Activated CD4-positive, alpha-beta memory T cell treated with anti-CD3 and anti-CD28 coated beads, Interleukin-2, amount 10 ng/mL, durations not matched to agents 7 days and 5 days (primary cell): ENCODE measurements at regions not wholly inside any gene's neighbourhood (a gene's known extent, or its start where the extent isn't known, plus 50 kb on each side); places are given as distances from the start of the nearest gene placed in this dataset.

Experiments
- CTCF ChIA-PET: fragments of 350-600 bp; sonication (Branson Sonifier 250); formaldehyde crosslinking; loops from one replicate; lab custom pipeline; 2021; ENCODE audit warnings: antibody characterized with exemption, inconsistent platforms; lab: Charles Lee
- POLR2A ChIA-PET: fragments of 350-600 bp; sonication (Branson Sonifier 250); formaldehyde crosslinking; loops from one replicate; lab custom pipeline; 2021; ENCODE audit warnings: antibody characterized with exemption; lab: Charles Lee
- DNase-seq: peaks from one replicate; pipeline ENCODE4 v3.0.0-alpha.2; 2020
- H3K27ac Mint-ChIP-seq: one replicate; pipeline ENCODE4 v1.8.0; 2021; ENCODE audit warnings: mild to moderate bottlenecking, mixed read lengths
- H3K27me3 Mint-ChIP-seq: one replicate; pipeline ENCODE4 v1.8.0; 2021; ENCODE audit warnings: mixed read lengths
- H3K36me3 Mint-ChIP-seq: one replicate; pipeline ENCODE4 v1.8.0; 2021; ENCODE audit warnings: low read depth, mixed read lengths
- H3K4me1 Mint-ChIP-seq: one replicate; pipeline ENCODE4 v1.8.0; 2021; ENCODE audit warnings: mixed read lengths
- H3K4me3 Mint-ChIP-seq: one replicate; pipeline ENCODE4 v1.8.0; 2021; ENCODE audit warnings: mild to moderate bottlenecking, mixed read lengths
- H3K9me3 Mint-ChIP-seq: one replicate; pipeline ENCODE4 v1.8.0; 2021; ENCODE audit warnings: mixed read lengths

DNA sequence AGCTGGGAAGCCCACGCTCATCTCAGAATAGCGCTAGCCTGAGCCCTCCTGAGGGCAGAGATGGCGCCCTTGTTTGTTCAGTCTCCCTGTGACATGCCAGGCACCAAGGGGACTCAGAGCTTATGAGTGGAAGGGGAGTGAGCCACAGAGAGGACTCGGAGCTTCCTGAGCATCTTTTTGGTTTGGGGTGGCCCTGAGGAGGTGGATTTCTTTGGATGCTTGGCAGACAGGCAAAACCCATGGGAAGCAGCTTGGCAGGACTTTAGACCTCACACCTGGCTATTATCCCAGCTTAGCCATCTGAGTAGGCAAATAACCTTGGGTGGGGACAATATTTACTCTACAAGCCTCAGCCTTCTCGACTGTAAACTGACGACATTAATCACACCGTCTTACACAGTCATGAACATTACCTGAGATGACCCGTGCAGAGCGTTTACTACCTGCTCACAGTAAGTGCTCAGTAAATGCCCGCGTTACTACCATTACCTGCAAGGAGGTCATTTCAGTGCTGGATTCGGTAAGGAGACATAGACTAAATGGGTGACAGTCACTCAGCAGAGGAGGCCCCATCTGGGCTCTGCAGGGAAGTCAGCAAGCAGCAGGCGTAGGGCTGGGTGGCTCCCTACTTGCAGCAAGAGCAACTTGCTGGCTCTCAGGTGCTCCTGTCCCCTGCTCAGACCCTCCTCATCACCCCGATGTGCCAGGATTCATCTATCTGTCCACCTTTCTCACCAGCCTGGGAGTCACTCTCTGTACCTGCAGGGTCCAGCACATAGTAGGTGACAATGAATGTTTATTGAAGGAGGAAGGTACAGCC lies 54.9 kb downstream of the KLHDC7A start:
- CTCF ChIA-PET = no interaction called here
- POLR2A ChIA-PET = no interaction called here
- Mint-ChIP-seq H3K36me3 (no peaks in the 10 kb centered on the region), H3K4me1 (no peaks in the 10 kb centered on the region), H3K4me3 (no peak overlapping the region), H3K9me3 (no peaks in the 10 kb centered on the region), H3K27me3 (peaks cover 4% of the 10 kb centered on the region), H3K27ac (no peak overlapping the region)
- DNase-seq = no peak

DNA sequence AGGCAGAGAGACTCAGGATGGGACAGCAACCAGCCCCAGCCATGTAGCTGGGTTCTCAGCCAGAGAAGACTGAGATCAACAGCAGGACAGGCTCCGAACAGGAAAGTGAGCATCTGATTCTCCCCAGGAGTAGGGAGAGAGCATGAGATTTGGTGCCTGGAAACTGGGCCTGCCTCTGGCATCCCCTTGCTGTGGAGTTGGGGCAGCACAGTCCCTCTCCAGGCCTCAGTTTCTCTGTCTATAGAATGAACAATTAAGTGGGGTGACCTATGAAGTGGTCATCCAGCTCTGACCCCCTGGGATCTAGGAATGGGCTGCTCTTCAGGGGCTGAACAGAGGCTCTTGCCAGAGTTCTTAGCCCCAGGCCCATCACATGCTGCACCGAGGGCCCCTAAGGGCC lies 55.6 kb downstream of the KLHDC7A start:
- Mint-ChIP-seq H3K27me3 (no peaks in the 10 kb centered on the region), H3K27ac (no peak overlapping the region), H3K36me3 (no peaks in the 10 kb centered on the region), H3K4me3 (no peak overlapping the region), H3K4me1 (no peaks in the 10 kb centered on the region), H3K9me3 (no peaks in the 10 kb centered on the region)
- no peak for DNase-seq
- ChIA-PET CTCF (no interaction called here), POLR2A (no interaction called here)

DNA sequence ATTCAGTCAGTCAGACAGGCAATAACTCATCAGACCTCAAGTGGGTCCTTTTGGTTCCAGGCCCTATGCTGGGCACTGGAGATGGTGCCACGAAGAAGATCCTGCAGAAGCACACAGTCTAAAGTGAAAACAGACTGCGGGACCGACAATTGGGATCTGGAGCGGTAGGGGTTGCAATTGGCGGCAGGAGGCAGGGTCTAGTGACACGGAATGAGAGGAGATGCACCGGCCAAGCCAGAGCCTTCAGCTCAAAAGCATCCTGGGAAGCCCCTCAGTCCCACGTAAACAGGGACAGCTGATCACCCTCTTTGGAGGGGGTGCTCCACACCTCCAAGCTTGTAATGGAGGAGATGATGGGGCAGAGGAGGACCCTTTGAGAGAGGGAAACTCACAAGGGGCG lies 56.2 kb downstream of the KLHDC7A start:
- H3K4me3 Mint-ChIP-seq = no peak overlapping the region
- no peaks in the 10 kb centered on the region for H3K9me3 Mint-ChIP-seq
- CTCF ChIA-PET = no interaction called here
- POLR2A ChIA-PET = no interaction called here
- no peak overlapping the region for H3K27ac Mint-ChIP-seq
- H3K27me3 Mint-ChIP-seq = peaks cover 2% of the 10 kb centered on the region
- DNase-seq = no peak
- no peaks in the 10 kb centered on the region for H3K4me1 Mint-ChIP-seq
- H3K36me3 Mint-ChIP-seq = no peaks in the 10 kb centered on the region

DNA sequence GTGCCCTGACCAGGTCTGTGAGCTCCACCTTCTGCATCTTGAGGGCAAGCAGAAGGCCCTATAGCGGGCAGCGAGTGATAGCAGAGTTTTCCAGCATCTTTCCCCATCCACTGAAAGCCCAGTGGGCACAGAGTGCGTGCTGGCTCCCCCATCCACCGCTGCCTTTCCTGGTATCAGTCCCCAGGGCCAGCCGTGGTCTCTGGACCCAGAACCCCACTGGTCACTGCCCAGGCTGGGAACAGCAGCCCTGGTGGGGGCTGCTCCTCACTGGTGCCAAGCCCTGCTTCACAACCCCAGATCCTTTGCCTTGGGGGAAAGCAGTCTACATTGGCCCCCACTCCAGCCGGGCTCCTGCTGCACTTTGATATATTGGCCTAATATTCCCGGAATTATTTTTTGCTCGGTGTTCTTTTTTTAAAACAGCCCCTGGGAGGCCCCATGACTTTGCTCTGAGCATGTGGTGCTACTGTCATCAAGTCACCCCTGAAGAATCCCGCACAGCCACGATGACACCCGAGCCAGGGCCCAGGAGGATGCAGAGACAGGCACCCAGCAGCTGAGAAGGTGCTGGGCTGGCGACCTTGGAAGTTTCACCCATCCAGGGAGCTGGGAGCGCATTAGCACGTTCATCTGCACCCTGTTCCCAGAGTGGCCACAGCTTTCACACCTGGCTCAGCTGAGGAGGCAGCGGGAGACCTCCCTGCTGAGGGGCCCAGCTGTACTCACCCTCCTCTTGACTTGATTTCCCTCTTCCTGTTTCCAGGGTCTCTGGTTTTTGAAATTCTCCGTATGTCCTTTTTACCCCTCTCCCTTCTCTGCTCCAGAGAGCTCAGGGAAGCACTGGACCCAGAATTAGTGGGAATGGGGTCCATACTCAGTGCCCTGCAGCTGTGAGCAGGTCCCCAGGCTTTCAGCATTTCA lies 56.9 kb downstream of the KLHDC7A start:
- Mint-ChIP-seq H3K9me3 (no peaks in the 10 kb centered on the region), H3K4me3 (no peak overlapping the region), H3K27ac (no peak overlapping the region), H3K36me3 (no peaks in the 10 kb centered on the region), H3K4me1 (no peaks in the 10 kb centered on the region), H3K27me3 (peaks cover 8% of the 10 kb centered on the region)
- ChIA-PET POLR2A (no interaction called here), CTCF (no interaction called here)
- DNase-seq = no peak

DNA sequence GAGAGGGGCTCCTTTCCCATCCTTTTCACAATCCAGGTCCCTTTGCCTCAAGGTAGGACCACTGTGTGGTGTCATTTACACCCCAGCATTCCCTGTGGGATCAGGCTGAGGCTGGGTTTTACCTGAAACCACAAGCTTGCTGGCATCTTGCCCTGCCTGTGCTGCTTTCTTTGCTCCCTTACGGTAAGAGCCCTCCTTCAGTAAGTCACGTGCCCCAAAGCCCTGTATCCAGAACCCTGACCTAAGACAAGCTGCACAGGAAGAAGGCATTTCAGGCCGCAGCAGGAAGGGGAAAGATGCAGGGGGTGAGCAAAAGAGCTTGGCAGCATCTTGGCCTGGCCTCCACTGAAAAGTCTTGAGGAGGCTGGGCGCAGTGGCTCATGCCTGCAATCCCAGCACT lies 58.4 kb downstream of the KLHDC7A start:
- POLR2A ChIA-PET = no interaction called here
- DNase-seq = no peak
- Mint-ChIP-seq H3K27me3 (peaks cover 14% of the 10 kb centered on the region), H3K4me1 (no peaks in the 10 kb centered on the region), H3K36me3 (no peaks in the 10 kb centered on the region), H3K9me3 (no peaks in the 10 kb centered on the region), H3K27ac (no peak overlapping the region), H3K4me3 (no peak overlapping the region)
- CTCF ChIA-PET = interaction anchor here (0.8 kb wide), 1 partner anchor 713 kb away, joined by 4 read pairs; no protein-coding TSS in a partner anchor

DNA sequence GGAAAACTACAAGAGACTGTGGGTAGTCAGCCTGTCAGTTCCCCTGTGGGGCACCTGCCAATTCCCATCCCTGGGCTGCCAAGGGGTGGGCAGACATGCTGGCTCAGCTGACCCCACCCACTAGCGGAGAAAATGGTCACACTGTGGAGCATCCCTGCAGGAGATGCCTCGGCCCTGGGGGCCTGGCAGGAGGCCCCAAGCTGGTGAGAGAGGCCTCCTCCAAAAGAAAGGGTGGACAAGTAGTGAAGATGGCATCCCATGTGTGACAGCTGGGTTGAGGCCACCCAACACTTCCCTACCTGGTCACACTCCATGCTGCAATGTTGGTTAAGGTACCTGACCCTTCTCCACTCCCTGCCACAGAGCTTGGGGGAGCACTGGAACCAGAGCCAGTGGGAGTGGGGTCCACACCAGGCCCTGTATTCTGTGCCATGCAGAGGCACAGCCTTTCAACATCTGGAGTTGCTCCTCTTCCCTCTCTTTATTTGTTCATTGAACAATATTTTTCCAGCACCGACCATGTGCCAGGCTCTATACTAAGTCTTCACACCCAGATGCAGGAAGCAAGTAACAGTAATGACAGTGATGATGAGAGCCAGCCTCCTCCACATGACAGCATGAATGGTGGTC lies 59.5 kb downstream of the KLHDC7A start:
- H3K4me1 Mint-ChIP-seq = no peaks in the 10 kb centered on the region
- no peak overlapping the region for H3K27ac Mint-ChIP-seq
- no peaks in the 10 kb centered on the region for H3K36me3 Mint-ChIP-seq
- ChIA-PET POLR2A (no interaction called here), CTCF (no interaction called here)
- no peak overlapping the region for H3K4me3 Mint-ChIP-seq
- no peaks in the 10 kb centered on the region for H3K9me3 Mint-ChIP-seq
- H3K27me3 Mint-ChIP-seq = peaks cover 14% of the 10 kb centered on the region
- DNase-seq = no peak

DNA sequence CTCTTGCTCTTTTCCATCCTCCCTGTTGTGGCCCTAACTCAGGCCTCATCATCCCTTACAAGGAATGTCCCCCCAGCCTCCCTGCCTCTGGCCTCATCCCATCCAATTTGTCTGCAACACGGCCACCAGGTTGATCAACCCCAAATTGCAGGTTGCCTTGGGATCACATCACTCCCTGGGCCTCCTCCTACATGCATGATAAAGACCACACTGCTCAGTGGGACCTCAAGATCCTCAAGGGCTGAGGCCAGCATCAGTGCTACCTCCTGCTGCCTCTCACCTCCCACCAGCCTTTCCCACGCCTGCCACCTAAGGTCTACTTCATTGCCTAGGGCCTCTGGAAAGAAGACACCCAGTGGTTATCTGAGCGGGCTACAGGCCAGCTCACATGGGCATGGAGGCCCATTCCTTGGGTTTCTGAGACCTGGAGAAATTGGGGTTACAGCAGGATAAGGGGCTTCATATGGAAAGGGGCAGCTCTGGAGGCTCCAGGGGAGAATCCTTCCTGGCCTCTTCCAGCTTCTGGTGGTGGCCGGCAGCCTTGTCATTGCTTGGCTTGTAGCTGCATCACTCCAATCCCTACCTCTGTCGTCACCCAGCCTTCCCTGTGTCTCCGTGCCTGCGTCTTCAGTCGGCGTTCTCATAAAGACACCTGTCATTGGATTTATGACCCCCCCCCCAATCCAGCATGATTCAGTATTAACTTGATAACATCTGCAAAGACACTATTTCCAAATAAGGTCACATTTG lies 60.5 kb downstream of the KLHDC7A start:
- no peak for DNase-seq
- H3K27me3 Mint-ChIP-seq = peaks cover 17% of the 10 kb centered on the region
- no peaks in the 10 kb centered on the region for H3K36me3 Mint-ChIP-seq
- no peak overlapping the region for H3K4me3 Mint-ChIP-seq
- ChIA-PET POLR2A (no interaction called here), CTCF (no interaction called here)
- no peaks in the 10 kb centered on the region for H3K4me1 Mint-ChIP-seq
- H3K27ac Mint-ChIP-seq = no peak overlapping the region
- no peaks in the 10 kb centered on the region for H3K9me3 Mint-ChIP-seq

DNA sequence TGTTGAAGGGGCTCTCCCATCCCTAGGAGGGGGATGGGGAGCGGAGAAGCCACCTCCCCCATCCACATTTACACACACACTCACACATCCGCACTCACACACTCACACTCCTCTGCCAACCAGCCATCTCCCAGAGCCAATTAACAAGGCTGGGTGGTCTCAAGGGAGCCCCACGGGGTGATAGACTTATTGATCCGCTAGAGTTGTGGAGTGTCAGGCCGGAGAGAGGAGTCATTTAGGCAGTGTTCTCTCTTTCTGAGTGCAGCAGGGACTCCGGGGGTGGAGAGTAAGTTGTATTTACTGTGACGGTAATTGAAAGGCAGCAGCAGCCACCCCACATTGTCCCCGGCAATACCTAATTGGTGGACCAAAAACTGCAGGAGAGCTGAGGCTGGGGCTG lies 61.6 kb downstream of the KLHDC7A start:
- no peak overlapping the region for H3K4me3 Mint-ChIP-seq
- no peaks in the 10 kb centered on the region for H3K9me3 Mint-ChIP-seq
- no peaks in the 10 kb centered on the region for H3K4me1 Mint-ChIP-seq
- H3K36me3 Mint-ChIP-seq = no peaks in the 10 kb centered on the region
- H3K27me3 Mint-ChIP-seq = peaks cover 18% of the 10 kb centered on the region
- ChIA-PET CTCF (no interaction called here), POLR2A (interaction anchor here (0.7 kb wide), 1 partner anchor 37 kb away, joined by 3 read pairs; no protein-coding TSS in a partner anchor)
- DNase-seq = no peak
- no peak overlapping the region for H3K27ac Mint-ChIP-seq

DNA sequence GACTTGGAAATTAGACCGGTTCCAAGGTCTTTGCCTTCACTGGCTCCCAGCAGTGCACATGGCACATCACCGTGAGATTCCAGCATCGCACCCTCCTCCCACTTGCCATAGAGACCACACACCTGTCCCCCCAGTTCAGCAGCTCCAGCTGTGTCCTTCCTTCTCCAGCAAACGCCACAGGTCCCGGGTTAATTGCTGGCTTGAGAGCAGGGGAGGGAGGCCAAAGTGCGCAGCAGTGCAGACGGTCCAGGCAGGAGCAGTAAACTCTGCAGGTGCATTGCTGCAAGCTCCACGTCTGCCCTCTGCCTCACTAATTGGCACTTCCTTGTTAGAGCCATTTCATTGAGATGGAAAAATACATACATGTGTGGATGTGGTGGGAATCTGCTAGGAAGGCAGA lies 65.3 kb downstream of the KLHDC7A start:
- no peak overlapping the region for H3K27ac Mint-ChIP-seq
- no peak for DNase-seq
- H3K36me3 Mint-ChIP-seq = no peaks in the 10 kb centered on the region
- CTCF ChIA-PET = interaction anchor here (1.3 kb wide), 1 partner anchor 29 kb away, joined by 3 read pairs; no protein-coding TSS in a partner anchor
- no peaks in the 10 kb centered on the region for H3K4me1 Mint-ChIP-seq
- H3K9me3 Mint-ChIP-seq = no peaks in the 10 kb centered on the region
- no peak overlapping the region for H3K4me3 Mint-ChIP-seq
- POLR2A ChIA-PET = no interaction called here
- H3K27me3 Mint-ChIP-seq = peaks cover 25% of the 10 kb centered on the region

DNA sequence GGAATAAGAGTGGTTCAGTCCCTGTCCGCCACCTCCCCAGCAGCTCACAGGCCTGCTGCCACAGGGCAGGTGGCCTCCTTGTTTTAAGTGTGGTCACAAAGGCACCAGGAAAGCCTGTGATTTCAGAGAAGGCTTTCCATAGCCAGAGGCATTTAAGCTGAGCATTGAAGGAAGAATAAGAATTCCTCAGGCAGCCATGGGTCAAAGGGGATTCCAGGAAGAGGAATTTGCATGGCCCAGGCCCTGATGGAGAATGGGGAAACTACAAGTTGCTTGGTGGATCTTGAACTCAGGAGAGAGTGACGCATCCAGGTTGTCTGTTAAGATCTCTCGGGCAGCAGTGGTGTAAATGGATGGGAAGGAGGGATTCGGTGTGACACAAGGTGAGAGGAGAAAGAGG lies 66.7 kb downstream of the KLHDC7A start:
- ChIA-PET POLR2A (no interaction called here), CTCF (interaction anchor here (1.3 kb wide), 1 partner anchor 28 kb away, joined by 3 read pairs; no protein-coding TSS in a partner anchor)
- no peaks in the 10 kb centered on the region for H3K4me1 Mint-ChIP-seq
- no peak overlapping the region for H3K27ac Mint-ChIP-seq
- no peak for DNase-seq
- no peak overlapping the region for H3K4me3 Mint-ChIP-seq
- H3K9me3 Mint-ChIP-seq = no peaks in the 10 kb centered on the region
- no peaks in the 10 kb centered on the region for H3K36me3 Mint-ChIP-seq
- peaks cover 18% of the 10 kb centered on the region for H3K27me3 Mint-ChIP-seq

DNA sequence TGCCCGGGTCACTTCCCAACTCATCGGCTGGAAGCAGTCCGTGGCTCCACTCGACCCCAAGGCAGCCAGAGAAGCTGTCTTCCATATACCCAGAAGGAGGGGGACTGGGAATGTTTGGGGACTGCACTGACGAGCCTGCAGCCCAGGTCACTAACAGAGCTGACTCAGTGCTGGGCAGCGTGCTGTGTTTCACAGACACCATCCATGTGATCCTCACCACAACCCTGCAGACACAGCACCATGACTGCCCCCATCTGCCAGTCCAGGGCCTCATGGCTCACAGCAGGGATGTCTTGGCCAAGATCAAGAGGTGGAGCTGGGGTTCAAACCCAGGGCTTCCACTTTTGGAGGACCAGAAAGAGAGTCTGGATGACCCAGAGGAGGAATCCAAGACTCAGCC lies 67.9 kb downstream of the KLHDC7A start:
- no peak for DNase-seq
- Mint-ChIP-seq H3K27ac (no peak overlapping the region), H3K4me1 (no peaks in the 10 kb centered on the region), H3K36me3 (no peaks in the 10 kb centered on the region), H3K27me3 (peaks cover 11% of the 10 kb centered on the region), H3K9me3 (no peaks in the 10 kb centered on the region), H3K4me3 (no peak overlapping the region)
- POLR2A ChIA-PET = no interaction called here
- CTCF ChIA-PET = no interaction called here

DNA sequence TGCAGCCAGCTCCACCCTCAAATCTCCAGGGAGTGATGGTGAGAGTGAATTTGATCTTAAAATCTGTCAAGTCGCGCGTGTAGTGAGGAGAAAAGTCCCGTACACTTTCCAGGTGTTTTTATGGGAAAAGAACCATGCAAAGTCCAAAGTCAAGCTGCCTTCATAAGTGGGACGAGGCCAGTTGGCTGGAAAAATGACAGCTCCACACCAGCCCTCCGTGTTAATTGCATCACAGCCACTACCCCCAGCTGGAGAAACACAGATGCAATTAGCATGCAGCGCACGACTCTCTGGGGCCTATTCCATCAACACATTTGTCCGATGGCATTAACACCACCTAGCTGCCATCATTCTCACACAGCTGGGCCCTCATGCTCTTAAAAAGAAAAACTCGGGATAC lies 68.4 kb downstream of the KLHDC7A start:
- Mint-ChIP-seq H3K4me1 (no peaks in the 10 kb centered on the region), H3K9me3 (no peaks in the 10 kb centered on the region), H3K27ac (no peak overlapping the region), H3K27me3 (peaks cover 11% of the 10 kb centered on the region), H3K36me3 (no peaks in the 10 kb centered on the region), H3K4me3 (no peak overlapping the region)
- POLR2A ChIA-PET = no interaction called here
- CTCF ChIA-PET = no interaction called here
- DNase-seq = no peak
